GM12878 (cell line): ENCODE measurements at regions not wholly inside any gene's neighbourhood (a gene's known extent, or its start where the extent isn't known, plus 50 kb on each side); places are given as distances from the start of the nearest gene placed in this dataset.

Experiments
- ELK1 ChIP-seq: IDR thresholded peaks from 2 replicates; pipeline ENCODE4 v1.6.1; 2012; ENCODE audit warnings: low read depth, low read length, improper control_type of control experiment
- MAX ChIP-seq: IDR thresholded peaks from 2 replicates; pipeline ENCODE4 v1.6.1; 2012; ENCODE audit warnings: low read depth, low read length, improper control_type of control experiment
- PML ChIP-seq: IDR thresholded peaks from 2 replicates; pipeline ENCODE4 v1.6.1; 2012; ENCODE audit warnings: low read length, inconsistent platforms
- POLR2A ChIP-seq: IDR thresholded peaks from 2 replicates; pipeline ENCODE4 v1.6.1; 2011; ENCODE audit warnings: low read depth, mild to moderate bottlenecking, low read length
- POU2F2 ChIP-seq: IDR thresholded peaks from 3 replicates; pipeline ENCODE4 v1.6.1; 2011; ENCODE audit warnings: low read depth, mild to moderate bottlenecking, low read length, borderline replicate concordance
- TF ChIP-seq, protein P1 (sequence below), 3 experiments: IDR thresholded peaks in 2 of 3; conservative IDR thresholded peaks in 1 of 3; 2 replicates each; pipeline ENCODE4 v1.5.1; 2011; ENCODE audit warnings: low read depth in 3 of 3, low read length in 3 of 3, mild to moderate bottlenecking in 3 of 3, control low read depth in 2 of 3, moderate library complexity in 2 of 3, inconsistent platforms in 1 of 3, mixed read lengths in 1 of 3; ENCODE audit not compliant: control insufficient read depth in 2 of 3, insufficient read depth in 1 of 3; ENCODE audit errors: extremely low read depth in 1 of 3
- TF ChIP-seq, protein P2 (sequence below): IDR thresholded peaks from 2 replicates; pipeline ENCODE4 v1.6.1; 2011; ENCODE audit warnings: low read depth, mild to moderate bottlenecking, low read length, moderate library complexity, borderline replicate concordance; ENCODE audit errors: extremely low read depth

DNA sequence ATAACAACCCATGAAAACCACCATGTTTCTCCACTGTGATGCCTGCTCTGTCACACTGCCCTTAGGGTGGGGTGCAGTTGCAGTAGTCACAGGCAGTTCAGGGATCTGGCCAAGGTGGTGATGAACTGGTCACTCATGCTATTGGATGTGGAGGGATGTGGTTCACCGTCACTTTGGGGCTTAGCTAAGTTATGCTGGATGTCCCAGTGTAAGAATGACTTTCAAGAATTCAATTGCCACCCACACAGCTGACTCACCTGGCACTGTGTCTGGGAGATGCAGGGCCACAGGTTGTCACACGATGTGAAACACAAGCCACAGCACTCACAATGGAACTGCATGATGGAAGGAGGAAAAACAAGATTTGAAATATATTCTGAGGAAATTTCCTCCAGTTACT lies 146.1 kb upstream of the CTNNB1 start:
- TF ChIP-seq ELK1 (no peak), POU2F2 (no peak), PML (no peak), POLR2A (no peak), MAX (no peak)
- TF ChIP-seq, protein P1, sequence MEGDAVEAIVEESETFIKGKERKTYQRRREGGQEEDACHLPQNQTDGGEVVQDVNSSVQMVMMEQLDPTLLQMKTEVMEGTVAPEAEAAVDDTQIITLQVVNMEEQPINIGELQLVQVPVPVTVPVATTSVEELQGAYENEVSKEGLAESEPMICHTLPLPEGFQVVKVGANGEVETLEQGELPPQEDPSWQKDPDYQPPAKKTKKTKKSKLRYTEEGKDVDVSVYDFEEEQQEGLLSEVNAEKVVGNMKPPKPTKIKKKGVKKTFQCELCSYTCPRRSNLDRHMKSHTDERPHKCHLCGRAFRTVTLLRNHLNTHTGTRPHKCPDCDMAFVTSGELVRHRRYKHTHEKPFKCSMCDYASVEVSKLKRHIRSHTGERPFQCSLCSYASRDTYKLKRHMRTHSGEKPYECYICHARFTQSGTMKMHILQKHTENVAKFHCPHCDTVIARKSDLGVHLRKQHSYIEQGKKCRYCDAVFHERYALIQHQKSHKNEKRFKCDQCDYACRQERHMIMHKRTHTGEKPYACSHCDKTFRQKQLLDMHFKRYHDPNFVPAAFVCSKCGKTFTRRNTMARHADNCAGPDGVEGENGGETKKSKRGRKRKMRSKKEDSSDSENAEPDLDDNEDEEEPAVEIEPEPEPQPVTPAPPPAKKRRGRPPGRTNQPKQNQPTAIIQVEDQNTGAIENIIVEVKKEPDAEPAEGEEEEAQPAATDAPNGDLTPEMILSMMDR (IDR thresholded peaks at IDR 0.05 in 2 of 3, conservative IDR thresholded peaks at IDR 0.05 in 1 of 3; ENCODE audit: control insufficient read depth in 2 of 3, extremely low read depth in 1 of 3, insufficient read depth in 1 of 3, low read depth in 3 of 3, low read length in 3 of 3) = no peak
- TF ChIP-seq, protein P2, sequence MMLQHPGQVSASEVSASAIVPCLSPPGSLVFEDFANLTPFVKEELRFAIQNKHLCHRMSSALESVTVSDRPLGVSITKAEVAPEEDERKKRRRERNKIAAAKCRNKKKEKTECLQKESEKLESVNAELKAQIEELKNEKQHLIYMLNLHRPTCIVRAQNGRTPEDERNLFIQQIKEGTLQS = no peak
